ENCODE measurements at regions not wholly inside any gene's neighbourhood (a gene's known extent, or its start where the extent isn't known, plus 50 kb on each side); places are given as distances from the start of the nearest gene placed in this dataset.

DNA sequence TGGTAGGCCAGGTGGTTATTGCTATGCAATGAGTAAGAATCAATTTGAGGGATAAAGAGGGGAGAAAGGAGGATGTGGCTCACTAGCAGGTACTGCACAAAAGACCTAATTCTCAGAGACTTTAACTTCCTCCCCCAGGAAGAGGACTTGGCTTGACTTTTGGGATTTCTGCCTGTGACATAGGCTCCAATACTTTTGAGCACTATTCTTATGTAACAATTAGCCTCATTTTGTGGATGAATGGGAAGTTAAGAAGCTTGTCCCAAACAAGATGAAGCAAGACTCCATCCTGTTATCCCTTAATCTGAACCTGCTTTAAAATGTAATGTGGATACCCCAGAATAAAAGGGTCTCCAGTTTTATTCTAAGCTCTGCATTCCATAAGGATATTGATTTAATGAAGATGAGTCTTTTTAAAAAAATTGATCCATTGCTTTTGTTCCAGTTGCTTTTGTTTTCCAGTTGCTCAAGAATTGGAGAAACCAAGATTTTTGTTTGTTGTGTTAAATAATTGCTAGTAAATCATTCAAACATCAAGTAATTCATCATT lies 218.5 kb downstream of the SNX13 start:
- DNase-seq (ENCODE audit: extremely low read depth, low read depth): no peak

GRCh38 chr7:17722798-17723197 lies 217.5 kb downstream of the SNX13 start:
- no peak for DNase-seq (ENCODE audit: extremely low read depth, low read depth)

- no peak for DNase-seq (ENCODE audit: extremely low read depth, low read depth)
Measured at GRCh38 chr7:17725821-17726220, 214.5 kb downstream of the SNX13 start.

DNA sequence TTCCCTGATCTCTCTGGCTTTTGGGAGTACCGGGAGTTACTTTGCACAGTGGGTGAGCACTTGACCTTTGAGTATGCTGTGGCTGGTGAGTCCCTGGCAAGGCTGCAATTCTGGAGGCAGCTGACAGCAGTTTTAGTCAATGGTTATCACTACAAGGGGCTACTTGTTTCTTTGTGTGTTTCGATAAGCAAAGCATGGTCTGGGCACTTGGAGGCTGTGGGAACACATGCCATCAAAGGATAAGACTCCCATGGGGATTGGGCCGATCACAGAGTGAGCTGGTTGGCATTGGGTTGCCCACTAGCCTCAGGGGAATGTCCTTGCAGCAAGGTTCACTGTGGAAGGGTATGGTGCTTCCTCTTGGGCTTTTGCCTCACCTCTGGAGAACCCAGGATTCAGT lies 208.2 kb downstream of the SNX13 start:
- no peak for DNase-seq (ENCODE audit: extremely low read depth, low read depth)

All from NCI-H460 (cell line).